ENCODE measurements at regions not wholly inside any gene's neighbourhood (a gene's known extent, or its start where the extent isn't known, plus 50 kb on each side); places are given as distances from the start of the nearest gene placed in this dataset.

GRCh38 chr9:79955300-79955699 is 383.5 kb downstream of the TLE4 start:
- no peak for DNase-seq

GRCh38 chr9:79953908-79954307 is 382.1 kb downstream of the TLE4 start:
- no peak for DNase-seq

GRCh38 chr9:79952401-79952800 is 380.6 kb downstream of the TLE4 start:
- no peak for DNase-seq

GRCh38 chr9:79946712-79947111 is 374.9 kb downstream of the TLE4 start:
- no peak for DNase-seq

GRCh38 chr9:79945495-79945894 is 373.7 kb downstream of the TLE4 start:
- DNase-seq = no peak

- DNase-seq = no peak
Measured at GRCh38 chr9:79945016-79945415, 373.3 kb downstream of the TLE4 start.

GRCh38 chr9:79940919-79941318 is 369.2 kb downstream of the TLE4 start:
- DNase-seq = no peak

GRCh38 chr9:79939819-79940218 is 368.1 kb downstream of the TLE4 start:
- DNase-seq = peak; percentile 62

- DNase-seq = no peak
Measured at GRCh38 chr9:79936336-79936735, 364.6 kb downstream of the TLE4 start.

- DNase-seq = no peak
Measured at GRCh38 chr9:79929285-79929684, 357.5 kb downstream of the TLE4 start.

- DNase-seq = no peak
Measured at GRCh38 chr9:79928661-79929223, 357.0 kb downstream of the TLE4 start.

GRCh38 chr9:79925326-79925725 is 353.6 kb downstream of the TLE4 start:
- DNase-seq = no peak

- no peak for DNase-seq
Measured at GRCh38 chr9:79924836-79925235, 353.1 kb downstream of the TLE4 start.

GRCh38 chr9:79917421-79917820 is 345.7 kb downstream of the TLE4 start:
- no peak for DNase-seq

GRCh38 chr9:79913867-79914266 is 342.1 kb downstream of the TLE4 start:
- no peak for DNase-seq

GRCh38 chr9:79912318-79913070 is 340.7 kb downstream of the TLE4 start:
- no peak for DNase-seq

GRCh38 chr9:79911724-79912123 is 340.0 kb downstream of the TLE4 start:
- no peak for DNase-seq

- no peak for DNase-seq
Measured at GRCh38 chr9:79902825-79903600, 331.2 kb downstream of the TLE4 start.

GRCh38 chr9:79900754-79901153 is 329.0 kb downstream of the TLE4 start:
- no peak for DNase-seq

GRCh38 chr9:79896390-79896980 is 324.7 kb downstream of the TLE4 start:
- DNase-seq = no peak

GRCh38 chr9:79895232-79895631 is 323.5 kb downstream of the TLE4 start:
- DNase-seq = no peak

- no peak for DNase-seq
Measured at GRCh38 chr9:79889369-79889768, 317.6 kb downstream of the TLE4 start.

GRCh38 chr9:79885093-79885857 is 313.5 kb downstream of the TLE4 start:
- no peak for DNase-seq
